HepG2 (cell line): ENCODE measurements at regions not wholly inside any gene's neighbourhood (a gene's known extent, or its start where the extent isn't known, plus 50 kb on each side); places are given as distances from the start of the nearest gene placed in this dataset.

Experiments used
- ATAC-seq: fragments of 200-7000 bp; cut with Tn5 transposase; 3 replicates; pipeline ENCODE4 v1.9.1; 2020; ENCODE audit warnings: mild to moderate bottlenecking, moderate library complexity
- BruUV-seq: library from RNA; stranded (reverse); fragments of 400-500 nt; replicated peaks from 2 replicates; lab custom pipeline; 2021; lab: Mats Ljungman, UMichigan
- CTCF ChIA-PET: fragments of 300-600 bp; formaldehyde crosslinking; extraction: SDS; loops from one replicate; lab custom pipeline; 2021; ENCODE audit warnings: low total read pairs, inconsistent platforms, low intra/inter-chr PET ratio; lab: Yijun Ruan, JAX
- POLR2A ChIA-PET: fragments of 350-600 bp; sonication (Branson Sonifier 250); formaldehyde crosslinking; loops from one replicate; lab custom pipeline; 2020; ENCODE audit warnings: antibody characterized with exemption, inconsistent platforms; lab: Yijun Ruan, JAX
- DNase-seq: peaks from one replicate; pipeline ENCODE4 v3.0.0-alpha.2; 2015; ENCODE audit warnings: low spot score
- FAIRE-seq: peaks from 3 replicates; lab custom pipeline; 2011; peaks lifted over from hg19 to GRCh38; lab: Jason Lieb, UNC
- H2AFZ ChIP-seq: one replicate; pipeline ENCODE4 v1.6.1; 2011; ENCODE audit warnings: low read length, inconsistent platforms
- H3K27ac ChIP-seq: fragments of 300-600 bp; 3 replicates; pipeline ENCODE4 v1.8.0; 2011; ENCODE audit warnings: mixed run types, mild to moderate bottlenecking, mixed read lengths, low read length, inconsistent platforms; ENCODE audit not compliant: insufficient read depth; ENCODE audit errors: extremely low read length
- H3K27me3 ChIP-seq, 2 experiments: fragments of 200-600 bp in 1 of 2; 2 replicates in 1 of 2; 3 replicates in 1 of 2; pipeline versions ENCODE4 v1.6.0 to v1.8.0; 2011; ENCODE audit warnings: low read length in 2 of 2, mild to moderate bottlenecking in 2 of 2, moderate library complexity in 2 of 2, inconsistent platforms in 1 of 2; ENCODE audit not compliant: insufficient read depth in 2 of 2, control insufficient read depth in 1 of 2
- H3K36me3 ChIP-seq, 2 experiments: fragments of 200-600 bp in 1 of 2; replicated peaks in 1 of 2; 2 replicates in 1 of 2; 3 replicates in 1 of 2; pipeline versions ENCODE4 v1.5.1 to v1.8.0; 2011; ENCODE audit warnings: low read length in 2 of 2, inconsistent platforms in 1 of 2; ENCODE audit not compliant: insufficient read depth in 2 of 2, control insufficient read depth in 1 of 2
- H3K4me1 ChIP-seq: 2 replicates; pipeline ENCODE4 v1.5.1; 2012; ENCODE audit warnings: low read length, inconsistent platforms; ENCODE audit not compliant: insufficient read depth
- H3K4me2 ChIP-seq: 2 replicates; pipeline ENCODE4 v1.6.0; 2011; ENCODE audit warnings: low read depth, low read length, inconsistent platforms
- H3K4me3 ChIP-seq, 3 experiments: fragments of 200-600 bp in 1 of 3; sonication (generic), shearing (Covaris generic) in 1 of 3; replicated peaks in 1 of 3; 2 replicates each; pipeline ENCODE4 v1.5.1; 2011 to 2016; ENCODE audit warnings: low read length in 3 of 3, inconsistent platforms in 2 of 3, low read depth in 2 of 3, mild to moderate bottlenecking in 2 of 3, control low read depth in 1 of 3, mixed read lengths in 1 of 3; ENCODE audit not compliant: insufficient read depth in 1 of 3
- H3K79me2 ChIP-seq: one replicate; pipeline ENCODE4 v1.6.1; 2011; ENCODE audit warnings: low read length, inconsistent platforms; ENCODE audit not compliant: insufficient read depth
- H3K9ac ChIP-seq: 2 replicates; pipeline ENCODE4 v1.6.0; 2011; ENCODE audit warnings: mild to moderate bottlenecking, low read depth, low read length, inconsistent platforms; ENCODE audit not compliant: insufficient read depth
- H3K9me3 ChIP-seq: 2 replicates; pipeline ENCODE4 v1.5.1; 2012; ENCODE audit warnings: mild to moderate bottlenecking, low read length
- H4K20me1 ChIP-seq: 2 replicates; pipeline ENCODE4 v1.6.0; 2011; ENCODE audit warnings: inconsistent platforms, mild to moderate bottlenecking, low read length, moderate library complexity; ENCODE audit not compliant: insufficient read depth
- ATF1 ChIP-seq: IDR thresholded peaks from 2 replicates; pipeline ENCODE4 v1.6.1; 2016; ENCODE audit warnings: mild to moderate bottlenecking, control low read depth
- RBAK ChIP-seq: sonication (generic); formaldehyde crosslinking; IDR thresholded peaks from 2 replicates; pipeline ENCODE4 v1.5.1; 2020; ENCODE audit warnings: mild to moderate bottlenecking, missing genetic modification reagents
- SOX6 ChIP-seq, 2 experiments: fragments of 450-650 bp in 1 of 2; sonication (generic) in 1 of 2; formaldehyde crosslinking in 1 of 2; IDR thresholded peaks; 2 replicates each; pipeline versions ENCODE4 v1.4.0 to v1.6.1; 2017 to 2020; ENCODE audit warnings: antibody characterized with exemption in 1 of 2, mild to moderate bottlenecking in 1 of 2, missing genetic modification reagents in 1 of 2
- SYNCRIP ChIP-seq: fragments of 200-400 bp; formaldehyde crosslinking; IDR thresholded peaks from 2 replicates; pipeline ENCODE4 v1.6.1; 2018; ENCODE audit warnings: mild to moderate bottlenecking, low read depth, low read length; ENCODE audit not compliant: insufficient read depth
- THYN1 ChIP-seq: sonication (generic); formaldehyde crosslinking; IDR thresholded peaks from 2 replicates; pipeline ENCODE4 v1.8.1; 2023; ENCODE audit warnings: low read depth, mild to moderate bottlenecking, moderate library complexity, missing genetic modification reagents, borderline replicate concordance
- ZFP62 ChIP-seq: sonication (generic); formaldehyde crosslinking; IDR thresholded peaks from 2 replicates; pipeline ENCODE4 v1.4.0; 2020; ENCODE audit warnings: missing genetic modification reagents
- ZNF224 ChIP-seq: sonication (generic); formaldehyde crosslinking; IDR thresholded peaks from 2 replicates; pipeline ENCODE4 v1.5.0; 2020; ENCODE audit warnings: mild to moderate bottlenecking, missing genetic modification reagents
- ZNF496 ChIP-seq: sonication (generic); formaldehyde crosslinking; IDR thresholded peaks from 2 replicates; pipeline ENCODE4 v1.8.1; 2023; ENCODE audit warnings: mild to moderate bottlenecking, moderate library complexity, missing genetic modification reagents; ENCODE audit not compliant: insufficient replicate concordance
- ZNF704 ChIP-seq: sonication (generic); formaldehyde crosslinking; IDR thresholded peaks from 2 replicates; pipeline ENCODE4 v1.8.1; 2023; ENCODE audit warnings: mild to moderate bottlenecking, inconsistent platforms, moderate library complexity, missing genetic modification reagents, borderline replicate concordance
- ZNF883 ChIP-seq: sonication (generic); formaldehyde crosslinking; IDR thresholded peaks from 2 replicates; pipeline ENCODE4 v1.5.1; 2020; ENCODE audit warnings: mild to moderate bottlenecking, missing genetic modification reagents; ENCODE audit errors: not compliant biosample characterization
- WGBS: methylation state at CpG from one replicate; pipeline ENCODE4 v1.1.6; 2017; ENCODE audit warnings: low lambda C conversion rate; 5-methylcytosine and 5-hydroxymethylcytosine counted together
- in situ Hi-C: cut with HindIII; loops from 2 replicates; pipeline ENCODE4 v1.10.0; 2017; ENCODE audit warnings: low pct_unique_long_range_greater_than_20kb; ENCODE audit not compliant: extremely low pct_ligation_motif_present
- intact Hi-C: fragments of 100-400 bp; cut with micrococcal nuclease; formaldehyde crosslinking; loops from one replicate; pipeline ENCODE4 v1.10.0; 2022; ENCODE audit not compliant: unreplicated experiment
- TF ChIP-seq, protein P1 (sequence below): sonication (generic); formaldehyde crosslinking; IDR thresholded peaks from 2 replicates; pipeline ENCODE4 v1.4.0; 2020; ENCODE audit warnings: missing genetic modification reagents
- TF ChIP-seq, protein P2 (sequence below): sonication (generic); formaldehyde crosslinking; IDR thresholded peaks from 2 replicates; pipeline ENCODE4 v1.5.0; 2020; ENCODE audit warnings: mild to moderate bottlenecking, missing genetic modification reagents
- TF ChIP-seq, protein P3 (sequence below): sonication (generic); formaldehyde crosslinking; IDR thresholded peaks from 2 replicates; pipeline ENCODE4 v1.4.0; 2020; ENCODE audit warnings: missing genetic modification reagents

DNA sequence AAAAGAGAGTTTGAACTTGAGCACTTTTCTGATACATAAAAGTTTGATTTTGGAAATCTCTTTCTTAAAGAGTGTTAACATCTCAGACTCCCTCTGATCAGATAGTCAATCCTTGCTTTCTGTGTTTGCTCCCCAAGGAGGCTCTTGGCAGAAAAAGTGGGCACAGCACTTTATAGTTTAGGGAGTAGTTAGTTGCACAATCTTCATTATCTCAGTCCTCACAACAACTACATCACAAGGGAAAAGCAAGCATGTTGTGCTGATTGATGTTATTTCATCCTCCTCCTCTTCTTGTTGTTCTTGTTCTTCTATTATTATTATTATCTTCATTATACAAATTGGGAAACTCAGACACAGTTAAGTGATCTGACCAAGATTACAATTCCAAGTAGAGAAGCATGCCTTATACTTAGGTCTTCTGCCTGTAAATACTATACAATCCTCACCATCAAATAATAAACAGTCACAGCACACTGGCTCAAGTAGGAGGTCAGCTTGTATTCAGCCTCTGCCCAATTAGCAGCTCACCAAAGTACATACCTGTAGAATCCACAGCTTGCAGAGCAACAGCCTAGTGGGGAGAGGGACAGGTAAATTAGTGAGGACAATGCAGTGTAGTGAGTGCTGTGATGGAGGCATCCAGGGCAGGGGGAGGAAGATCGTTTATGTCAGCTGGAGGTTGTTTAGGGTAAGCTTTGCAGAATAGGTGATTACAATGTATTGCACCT lies 304.1 kb upstream of the MME start:
- Histone ChIP-seq H3K4me2 (no peak overlapping the region), H3K4me1 (no peaks in the 10 kb centered on the region), H4K20me1 (no peaks in the 10 kb centered on the region), H3K27me3 (peaks cover 0 to 1% of the 10 kb centered on the region in 2 experiments; a peak in 1 of 5 replicates), H3K9me3 (no peaks in the 10 kb centered on the region), H3K36me3 (no peaks in the 10 kb centered on the region), H2AFZ (no peak overlapping the region), H3K9ac (no peak overlapping the region), H3K4me3 (no peak overlapping the region), H3K27ac (no peak overlapping the region), H3K79me2 (no peaks in the 10 kb centered on the region)
- ChIA-PET CTCF (no interaction called here), POLR2A (no interaction called here)
- TF ChIP-seq THYN1 (no peak), SOX6 (IDR thresholded peaks at IDR 0.05) (no peak), SOX6 (CRISPR knock-in tag; IDR thresholded peaks at IDR 0.05) (no peak), ZFP62 (CRISPR knock-in tag) (no peak), ATF1 (CRISPR knock-in tag) (no peak), ZNF496 (no peak), RBAK (no peak), SYNCRIP (no peak), ZNF883 (CRISPR knock-in tag) (no peak), ZNF224 (CRISPR knock-in tag) (no peak), ZNF704 (CRISPR knock-in tag) (no peak)
- TF ChIP-seq, protein P1, sequence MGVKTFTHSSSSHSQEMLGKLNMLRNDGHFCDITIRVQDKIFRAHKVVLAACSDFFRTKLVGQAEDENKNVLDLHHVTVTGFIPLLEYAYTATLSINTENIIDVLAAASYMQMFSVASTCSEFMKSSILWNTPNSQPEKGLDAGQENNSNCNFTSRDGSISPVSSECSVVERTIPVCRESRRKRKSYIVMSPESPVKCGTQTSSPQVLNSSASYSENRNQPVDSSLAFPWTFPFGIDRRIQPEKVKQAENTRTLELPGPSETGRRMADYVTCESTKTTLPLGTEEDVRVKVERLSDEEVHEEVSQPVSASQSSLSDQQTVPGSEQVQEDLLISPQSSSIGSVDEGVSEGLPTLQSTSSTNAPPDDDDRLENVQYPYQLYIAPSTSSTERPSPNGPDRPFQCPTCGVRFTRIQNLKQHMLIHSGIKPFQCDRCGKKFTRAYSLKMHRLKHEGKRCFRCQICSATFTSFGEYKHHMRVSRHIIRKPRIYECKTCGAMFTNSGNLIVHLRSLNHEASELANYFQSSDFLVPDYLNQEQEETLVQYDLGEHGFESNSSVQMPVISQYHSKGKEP (CRISPR knock-in tag): no peak
- TF ChIP-seq, protein P2, sequence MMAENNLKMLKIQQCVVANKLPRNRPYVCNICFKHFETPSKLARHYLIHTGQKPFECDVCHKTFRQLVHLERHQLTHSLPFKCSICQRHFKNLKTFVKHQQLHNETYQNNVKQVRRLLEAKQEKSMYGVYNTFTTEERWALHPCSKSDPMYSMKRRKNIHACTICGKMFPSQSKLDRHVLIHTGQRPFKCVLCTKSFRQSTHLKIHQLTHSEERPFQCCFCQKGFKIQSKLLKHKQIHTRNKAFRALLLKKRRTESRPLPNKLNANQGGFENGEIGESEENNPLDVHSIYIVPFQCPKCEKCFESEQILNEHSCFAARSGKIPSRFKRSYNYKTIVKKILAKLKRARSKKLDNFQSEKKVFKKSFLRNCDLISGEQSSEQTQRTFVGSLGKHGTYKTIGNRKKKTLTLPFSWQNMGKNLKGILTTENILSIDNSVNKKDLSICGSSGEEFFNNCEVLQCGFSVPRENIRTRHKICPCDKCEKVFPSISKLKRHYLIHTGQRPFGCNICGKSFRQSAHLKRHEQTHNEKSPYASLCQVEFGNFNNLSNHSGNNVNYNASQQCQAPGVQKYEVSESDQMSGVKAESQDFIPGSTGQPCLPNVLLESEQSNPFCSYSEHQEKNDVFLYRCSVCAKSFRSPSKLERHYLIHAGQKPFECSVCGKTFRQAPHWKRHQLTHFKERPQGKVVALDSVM (CRISPR knock-in tag): no peak
- TF ChIP-seq, protein P3, sequence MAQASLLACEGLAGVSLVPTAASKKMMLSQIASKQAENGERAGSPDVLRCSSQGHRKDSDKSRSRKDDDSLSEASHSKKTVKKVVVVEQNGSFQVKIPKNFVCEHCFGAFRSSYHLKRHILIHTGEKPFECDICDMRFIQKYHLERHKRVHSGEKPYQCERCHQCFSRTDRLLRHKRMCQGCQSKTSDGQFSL (CRISPR knock-in tag): no peak
- DNase-seq: no peak
- BruUV-seq: no TSS peak
- WGBS: 0% methylated on average over 1 of the region's 1 CpG
- intact Hi-C loops: no loop called here
- FAIRE-seq: no peak
- in situ Hi-C loops: no loop called here
- ATAC-seq: no peak
